ENCODE measurements at regions not wholly inside any gene's neighbourhood (a gene's known extent, or its start where the extent isn't known, plus 50 kb on each side); places are given as distances from the start of the nearest gene placed in this dataset.
"Not testable (repeated sequence)": the region's sequence is repeated elsewhere in the genome, so short reads cannot be mapped to it uniquely, and the experiment has no call there.

GRCh38 chr9:85487872-85488271, 253.9 kb downstream of the AGTPBP1 start:
- DNase-seq: no peak

- DNase-seq: no peak
Measured at GRCh38 chr9:85484235-85484634, 257.5 kb downstream of the AGTPBP1 start.

GRCh38 chr9:85483208-85483607, 258.5 kb downstream of the AGTPBP1 start:
- no peak for DNase-seq

GRCh38 chr9:85479305-85479704, 262.4 kb downstream of the AGTPBP1 start:
- DNase-seq: no peak

- DNase-seq: no peak
Measured at GRCh38 chr9:85478847-85479246, 262.9 kb downstream of the AGTPBP1 start.

DNA sequence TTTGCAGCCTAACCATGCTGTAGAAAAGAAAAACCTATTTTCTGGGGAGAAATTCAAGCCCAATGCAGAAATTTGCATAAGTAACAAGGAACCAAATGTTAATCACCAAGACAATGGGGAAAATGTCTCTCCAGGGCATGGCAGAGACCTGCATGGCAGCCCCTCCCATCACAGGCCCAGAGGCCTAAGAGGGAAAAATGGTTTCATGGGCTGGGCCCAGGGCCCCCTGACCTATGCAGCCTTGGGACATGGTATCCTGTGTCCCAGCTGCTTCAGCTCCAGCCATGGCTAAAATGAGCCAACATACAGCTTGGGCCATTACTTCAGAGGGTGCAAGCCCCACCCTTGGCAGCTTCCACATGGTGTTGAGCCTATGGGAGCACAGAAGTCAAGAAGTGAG, 266.9 kb downstream of the AGTPBP1 start:
- not testable (repeated sequence) for DNase-seq

GRCh38 chr9:85471791-85472190, 270.0 kb downstream of the AGTPBP1 start:
- DNase-seq: no peak

- DNase-seq: no peak
Measured at GRCh38 chr9:85469041-85469440, 272.7 kb downstream of the AGTPBP1 start.

DNA sequence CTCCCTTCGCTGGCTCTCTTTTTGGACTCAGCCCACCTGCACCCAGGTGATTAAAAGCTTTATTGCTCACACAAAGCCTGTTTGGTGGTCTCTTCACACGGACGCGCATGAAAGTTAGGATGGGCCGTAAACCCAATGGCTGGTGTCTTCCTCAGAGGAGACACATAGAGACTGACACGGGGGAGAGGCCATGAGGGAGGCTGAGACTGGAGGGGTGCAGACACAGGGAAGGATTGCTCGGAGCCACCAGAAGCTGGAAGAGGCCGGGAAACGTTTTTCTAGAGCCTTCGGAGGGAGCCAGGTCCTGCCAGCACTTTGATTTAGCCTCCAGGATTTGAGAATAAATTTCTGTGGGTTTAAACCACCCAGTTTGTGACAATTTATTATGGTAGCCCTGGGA, 274.9 kb downstream of the AGTPBP1 start:
- DNase-seq: no peak

GRCh38 chr9:85458114-85458864, 283.5 kb downstream of the AGTPBP1 start:
- not testable (repeated sequence) for DNase-seq

DNA sequence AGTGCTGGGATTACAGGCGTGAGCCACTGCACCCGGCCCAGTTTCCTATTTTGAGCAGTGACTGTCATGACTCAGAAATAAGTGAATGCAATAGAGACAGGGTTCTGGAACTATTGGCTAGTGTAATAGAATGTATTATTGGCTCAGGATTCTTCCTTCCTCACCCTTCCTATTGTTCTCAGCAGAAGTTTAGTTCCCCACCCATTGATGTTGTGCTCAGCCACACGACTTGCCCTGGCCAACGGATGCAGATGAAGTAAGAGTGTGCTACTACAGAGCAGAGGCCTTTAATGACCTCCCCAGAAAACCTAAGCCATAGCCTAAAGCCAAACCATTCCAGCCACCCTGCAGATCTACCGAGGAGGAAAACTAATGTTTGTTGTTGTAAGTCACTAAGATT, 287.9 kb downstream of the AGTPBP1 start:
- no peak for DNase-seq

DNA sequence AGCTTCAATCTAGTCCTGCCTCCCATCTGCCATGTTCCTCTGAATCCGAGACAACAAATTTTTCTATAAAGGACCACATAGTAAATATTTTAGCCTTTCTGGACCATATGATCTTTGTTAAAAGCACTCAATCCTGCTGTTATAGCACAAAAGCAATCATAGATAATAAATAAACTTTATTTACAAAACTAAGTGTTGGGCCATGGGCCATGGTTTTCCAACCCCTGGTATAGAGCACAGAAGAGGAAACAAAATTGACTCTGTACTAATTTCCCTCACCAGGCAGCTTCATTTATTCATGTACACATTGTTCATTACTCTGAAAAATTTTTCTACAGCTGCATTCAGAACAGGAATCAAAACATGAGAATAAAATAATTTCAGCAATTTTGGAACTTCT, 288.9 kb downstream of the AGTPBP1 start:
- no peak for DNase-seq

- DNase-seq: no peak
Measured at GRCh38 chr9:85451680-85452079, 290.1 kb downstream of the AGTPBP1 start.

- no peak for DNase-seq
Measured at GRCh38 chr9:85445887-85446286, 295.9 kb downstream of the AGTPBP1 start.

DNA sequence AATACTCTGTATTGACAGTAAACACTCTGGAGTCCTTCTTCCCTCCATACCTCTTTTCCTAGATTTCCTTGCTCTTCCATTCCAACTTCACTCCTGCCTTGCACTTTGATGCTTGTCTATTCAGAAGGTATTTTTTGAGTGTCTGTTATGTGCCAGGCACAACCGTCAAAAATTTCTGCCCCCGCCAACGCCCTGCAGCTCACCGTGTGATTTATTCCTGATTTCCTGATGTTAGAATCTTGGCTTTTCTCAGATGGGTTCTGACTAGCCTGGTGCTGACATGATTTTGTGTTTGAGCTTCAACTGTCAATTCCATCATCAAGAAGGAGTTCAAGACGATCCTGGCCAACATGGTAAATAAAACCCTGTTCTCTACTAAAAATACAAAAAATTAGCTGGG, 297.5 kb downstream of the AGTPBP1 start:
- no peak for DNase-seq

GRCh38 chr9:85443190-85443598, 298.6 kb downstream of the AGTPBP1 start:
- DNase-seq: no peak

DNA sequence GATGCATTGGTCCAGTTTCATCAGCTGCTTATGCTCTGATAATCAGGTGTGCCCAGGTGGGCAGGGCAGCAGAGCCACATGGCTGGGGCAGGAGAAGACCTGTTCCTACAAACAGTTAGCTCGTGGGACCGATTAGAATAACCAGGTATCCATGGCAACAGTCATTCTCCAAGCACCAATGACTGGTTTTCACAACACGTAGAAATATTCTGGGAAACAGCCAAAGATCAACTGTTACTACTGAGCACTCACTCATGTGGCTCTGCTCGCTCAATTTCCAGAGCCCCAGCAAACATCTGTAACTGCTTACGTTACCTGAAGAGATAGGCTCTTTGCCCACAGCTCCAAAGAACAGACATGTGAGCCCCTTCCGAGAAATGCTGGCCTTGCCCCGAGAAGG, 302.0 kb downstream of the AGTPBP1 start:
- DNase-seq: no peak

DNA sequence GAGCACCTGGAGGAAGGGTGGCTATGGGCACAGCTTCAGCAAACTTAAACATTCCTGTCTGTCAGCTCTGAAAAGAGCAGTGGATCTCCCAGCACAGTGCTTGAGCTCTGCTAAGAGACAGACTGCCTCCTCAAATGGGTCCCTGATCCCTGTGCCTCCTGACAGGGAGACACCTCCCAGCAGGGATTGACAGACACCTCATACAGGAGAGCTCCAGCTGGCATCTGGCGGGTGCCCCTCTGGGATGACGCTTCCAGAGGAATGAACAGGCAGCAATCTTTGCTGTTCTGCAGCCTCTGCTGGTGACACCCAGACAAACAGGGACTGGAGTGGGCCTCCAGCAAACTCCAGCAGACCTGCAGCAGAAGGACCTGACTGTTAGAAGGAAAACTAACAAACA, 307.8 kb downstream of the AGTPBP1 start:
- DNase-seq: not testable (repeated sequence)

- DNase-seq: not testable (repeated sequence)
Measured at GRCh38 chr9:85433551-85433950, 308.2 kb downstream of the AGTPBP1 start.

DNA sequence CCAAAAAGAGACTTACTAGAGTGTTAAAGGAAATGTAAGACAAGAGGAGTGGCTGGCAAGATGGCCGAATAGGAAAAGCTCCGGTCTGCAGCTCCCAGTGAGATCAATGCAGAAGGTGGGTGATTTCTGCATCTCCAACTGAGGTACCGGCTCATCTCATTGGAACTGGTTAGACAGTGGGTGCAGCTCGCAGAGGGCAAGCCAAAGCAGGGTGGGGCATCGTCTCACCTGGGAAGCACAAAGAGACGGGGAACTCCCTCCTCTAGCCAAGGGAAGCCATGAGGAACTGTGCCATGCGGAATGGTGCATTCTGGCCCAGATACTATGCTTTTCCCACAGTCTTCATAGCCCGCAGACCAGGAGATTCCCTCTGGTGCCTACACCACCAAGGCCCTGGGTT, 308.7 kb downstream of the AGTPBP1 start:
- DNase-seq: no peak

GRCh38 chr9:85432599-85432998, 309.2 kb downstream of the AGTPBP1 start:
- no peak for DNase-seq

DNA sequence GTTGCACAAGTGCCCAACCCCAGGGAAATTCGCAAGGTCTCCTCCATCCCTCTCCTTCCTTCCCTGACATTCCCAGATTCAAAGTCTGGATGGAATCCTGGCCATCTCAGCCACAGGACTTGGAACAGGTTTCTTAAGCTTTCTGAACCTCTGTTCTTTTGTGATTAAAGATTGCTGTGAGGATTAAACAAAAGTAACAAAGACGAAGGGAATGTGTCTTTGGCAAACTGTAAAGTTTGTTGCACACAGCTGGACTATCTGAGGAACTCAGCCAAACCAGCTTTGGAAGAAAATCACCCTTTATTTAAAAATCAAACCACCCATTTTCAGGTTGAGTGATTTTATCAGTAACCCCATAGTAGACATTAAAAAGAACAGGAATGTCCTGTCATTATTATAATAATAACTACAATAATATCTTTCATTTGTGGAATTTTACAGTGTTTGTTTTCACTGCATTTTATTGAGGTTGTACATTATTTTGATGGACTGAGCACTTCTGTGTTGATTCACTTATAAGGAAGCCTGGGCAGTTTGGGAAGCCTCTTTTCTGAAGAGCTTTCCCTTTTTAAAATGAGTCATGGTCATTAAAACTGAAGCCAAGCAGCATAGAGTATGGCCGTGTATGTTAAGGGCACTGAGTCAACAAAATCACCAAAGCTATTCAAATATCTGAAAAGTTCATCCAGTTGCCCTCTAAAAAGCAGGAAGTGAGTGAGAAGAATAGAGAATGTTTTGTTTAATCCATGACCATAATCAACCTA, 310.2 kb downstream of the AGTPBP1 start:
- no peak for DNase-seq

DNA sequence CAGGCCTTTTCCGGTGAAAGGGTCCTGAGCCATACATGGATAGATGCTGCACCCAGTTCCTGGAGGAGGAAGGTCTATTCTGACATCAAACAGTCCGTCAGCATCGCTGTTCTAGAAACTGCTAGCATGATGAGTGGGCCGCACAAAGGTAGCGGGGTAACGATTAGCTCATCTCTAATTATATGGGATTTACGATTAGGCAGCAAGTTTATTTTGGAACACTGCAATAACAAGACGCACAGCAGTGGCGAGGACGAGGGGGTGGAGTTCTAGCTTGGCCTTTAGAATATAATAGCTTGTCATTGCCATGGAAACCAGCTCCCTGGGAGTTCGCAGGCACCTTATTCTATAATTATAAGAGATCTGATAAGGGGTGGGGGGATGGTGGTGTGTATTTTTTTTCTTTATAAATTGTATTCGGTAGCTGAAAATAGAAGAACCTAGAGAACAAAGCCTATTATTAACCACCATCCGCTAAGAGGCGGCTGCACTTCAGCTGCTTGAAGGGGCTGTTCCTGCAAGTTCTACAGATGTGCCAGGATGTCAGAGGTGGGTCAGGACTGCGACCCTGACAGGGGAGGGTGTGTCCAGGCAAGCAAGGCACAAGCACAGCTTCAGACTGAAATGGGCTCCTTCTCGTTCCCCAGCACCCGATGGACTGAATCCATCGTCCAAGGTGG, 311.0 kb downstream of the AGTPBP1 start:
- DNase-seq: no peak

DNA sequence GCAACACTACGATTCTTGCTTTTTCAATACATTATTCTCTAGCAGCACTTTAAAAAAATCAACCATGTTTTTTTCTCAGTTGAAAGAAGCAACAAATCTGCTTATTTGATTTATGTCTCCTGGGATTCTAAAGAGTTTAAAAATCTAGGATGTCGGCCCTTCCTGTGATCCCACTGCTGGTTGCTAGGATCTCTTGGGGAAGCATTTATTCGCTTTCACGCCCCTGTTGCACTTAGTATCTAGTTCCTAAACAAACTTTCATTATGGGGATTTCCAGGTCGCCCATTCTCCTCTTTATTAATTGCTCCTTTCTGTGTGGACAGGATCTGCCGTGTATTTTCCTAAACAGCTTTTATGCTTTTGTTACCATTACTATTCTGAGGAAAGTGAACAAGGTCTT, 313.5 kb downstream of the AGTPBP1 start:
- DNase-seq: no peak
